ENCODE measurements at regions not wholly inside any gene's neighbourhood (a gene's known extent, or its start where the extent isn't known, plus 50 kb on each side); places are given as distances from the start of the nearest gene placed in this dataset.
"Not testable (repeated sequence)": the region's sequence is repeated elsewhere in the genome, so short reads cannot be mapped to it uniquely, and the experiment has no call there.

- DNase-seq (ENCODE audit: low read depth in 2 of 3, low spot score in 1 of 3) = no peak
Observed at GRCh38 chr5:39624890-39625289, 200.1 kb upstream of the DAB2 start.

DNA sequence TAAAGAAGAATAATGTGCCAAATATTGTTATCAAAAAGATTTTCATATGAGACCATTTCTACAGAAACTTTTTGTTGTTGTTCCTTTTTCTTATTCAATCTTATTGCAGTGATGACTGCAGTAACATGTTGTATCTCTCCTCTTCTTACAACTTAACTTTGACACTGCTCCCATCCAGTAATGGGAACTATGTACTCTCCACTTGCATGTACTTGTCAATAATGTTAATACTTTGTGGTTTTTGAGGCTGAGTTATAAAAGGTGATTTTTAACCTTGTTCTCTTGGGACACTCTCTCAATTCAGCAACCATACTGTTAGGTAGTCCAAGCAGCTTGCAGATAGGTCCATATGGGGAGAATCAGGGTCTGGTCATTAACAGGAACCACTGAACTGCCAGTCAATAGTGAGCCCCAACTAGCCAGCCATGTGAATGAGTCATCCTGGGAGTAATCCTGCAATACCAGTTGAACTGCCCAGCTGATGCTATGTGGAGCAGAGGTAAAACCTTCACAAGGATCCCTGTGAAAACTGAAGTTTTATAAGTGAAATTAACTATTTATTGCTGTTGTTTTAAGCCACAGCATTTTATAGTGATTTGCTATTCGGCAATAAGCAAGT, 199.6 kb upstream of the DAB2 start:
- no peak for DNase-seq (ENCODE audit: low read depth in 2 of 3, low spot score in 1 of 3)

DNA sequence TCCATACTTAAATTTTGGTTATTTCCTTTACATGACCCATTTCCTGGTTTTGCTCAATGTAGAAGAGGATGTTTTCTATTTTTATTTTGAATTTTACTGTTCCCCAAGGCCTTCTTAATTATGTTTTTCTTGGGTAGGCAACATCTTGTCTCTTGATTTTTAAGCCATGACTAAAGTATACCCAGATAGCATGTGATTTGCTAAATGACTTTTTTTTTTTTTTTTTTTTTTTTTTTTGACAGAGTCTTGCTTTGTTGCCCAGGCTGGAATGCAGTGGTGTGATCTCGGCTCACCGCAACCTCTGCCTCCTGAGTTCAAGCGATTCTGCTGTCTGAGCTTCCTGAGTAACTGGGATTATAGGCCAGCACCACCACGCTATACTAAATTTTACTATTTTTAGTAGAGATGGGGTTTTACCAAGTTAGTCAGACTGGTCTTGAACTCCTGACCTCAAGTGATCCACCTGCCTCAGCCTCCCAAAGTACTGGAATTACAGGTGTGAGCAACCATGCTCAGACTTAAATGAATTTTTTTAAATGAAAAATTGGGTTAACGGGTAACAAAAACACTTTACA, 198.6 kb upstream of the DAB2 start:
- no peak for DNase-seq (ENCODE audit: low read depth in 2 of 3, low spot score in 1 of 3)

DNA sequence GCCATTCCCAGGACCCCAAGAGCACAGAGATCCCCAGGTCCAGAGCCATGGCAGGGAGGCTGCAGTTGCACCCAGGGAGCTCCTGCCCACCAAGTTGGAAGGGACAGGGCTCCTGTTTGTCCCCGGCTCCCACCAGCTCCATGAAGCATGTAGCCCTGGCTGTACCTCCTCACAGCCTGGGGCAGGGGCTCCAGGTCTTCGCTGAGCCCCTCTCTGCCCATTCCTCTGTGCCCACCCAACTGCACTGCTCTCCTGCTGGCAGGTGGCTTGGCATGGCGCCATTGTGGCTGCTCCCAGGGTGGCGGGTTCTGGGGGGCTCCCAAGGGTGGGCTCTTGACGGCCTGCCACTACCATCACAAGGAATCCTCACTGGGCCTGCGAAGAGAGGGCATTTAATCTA, 197.5 kb upstream of the DAB2 start:
- no peak for DNase-seq (ENCODE audit: low read depth in 2 of 3, low spot score in 1 of 3)

- no peak for DNase-seq (ENCODE audit: low read depth in 2 of 3, low spot score in 1 of 3)
Observed at GRCh38 chr5:39619168-39619818, 194.5 kb upstream of the DAB2 start.

DNA sequence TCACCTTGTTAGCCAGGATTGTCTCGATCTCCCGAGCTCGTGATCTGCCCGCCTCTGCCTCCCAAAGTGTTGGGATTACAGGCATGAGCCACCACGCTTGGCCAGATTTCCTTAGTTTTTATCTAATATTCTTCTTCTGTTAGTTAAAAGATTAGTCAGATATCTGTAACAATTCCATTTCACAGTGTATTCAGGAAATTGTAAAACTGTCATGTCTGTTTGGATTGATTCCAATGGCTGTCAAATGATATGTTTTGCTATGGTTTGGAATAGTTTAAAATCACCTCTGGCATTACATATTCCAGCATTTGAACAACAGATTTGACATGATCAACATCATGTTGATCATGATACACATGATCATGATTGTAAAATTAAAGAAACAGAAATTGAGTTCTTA, 193.6 kb upstream of the DAB2 start:
- DNase-seq (ENCODE audit: low read depth in 2 of 3, low spot score in 1 of 3) = no peak

DNA sequence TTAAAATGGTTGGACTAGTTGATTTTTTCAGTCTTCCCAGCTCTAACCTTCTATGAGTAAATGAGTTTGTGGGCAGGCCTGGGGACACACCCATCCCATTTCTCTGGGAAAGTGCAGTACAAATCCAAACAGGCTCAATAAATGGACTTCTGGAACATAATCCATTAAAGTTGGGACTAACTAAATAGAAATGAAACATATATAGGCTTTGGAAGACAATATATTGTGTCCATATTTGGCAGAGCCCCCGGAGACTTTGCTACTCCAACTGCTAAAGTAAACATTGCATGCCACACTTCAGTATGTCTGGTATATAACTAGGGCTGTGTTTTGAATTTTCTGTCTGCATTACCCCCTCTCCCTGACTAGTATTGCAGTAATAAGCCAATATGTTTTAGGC, 191.4 kb upstream of the DAB2 start:
- DNase-seq (ENCODE audit: low read depth in 2 of 3, low spot score in 1 of 3) = no peak

DNA sequence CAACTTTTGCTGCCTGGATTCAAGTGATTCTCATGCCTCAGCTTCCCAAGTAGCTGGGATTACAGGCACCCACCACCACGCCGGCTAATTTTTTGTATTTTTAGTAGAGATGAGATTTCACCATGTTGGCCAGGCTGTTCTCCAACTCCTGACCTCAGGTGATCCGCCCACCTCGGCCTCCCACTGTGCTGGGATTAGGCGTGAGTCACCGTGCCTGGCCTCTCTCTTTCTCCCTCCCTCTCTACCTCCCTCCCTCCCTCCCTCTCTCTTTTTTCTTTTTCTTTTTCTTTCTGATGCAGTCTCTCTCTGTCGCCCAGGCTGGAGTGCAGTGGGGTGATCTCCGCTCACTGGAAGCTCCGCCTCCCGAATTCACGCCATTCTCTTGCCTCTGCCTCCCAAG, 186.3 kb upstream of the DAB2 start:
- DNase-seq (ENCODE audit: low read depth in 2 of 3, low spot score in 1 of 3) = not testable (repeated sequence)

GRCh38 chr5:39608024-39608423, 183.2 kb upstream of the DAB2 start:
- no peak for DNase-seq (ENCODE audit: low read depth in 2 of 3, low spot score in 1 of 3)

DNA sequence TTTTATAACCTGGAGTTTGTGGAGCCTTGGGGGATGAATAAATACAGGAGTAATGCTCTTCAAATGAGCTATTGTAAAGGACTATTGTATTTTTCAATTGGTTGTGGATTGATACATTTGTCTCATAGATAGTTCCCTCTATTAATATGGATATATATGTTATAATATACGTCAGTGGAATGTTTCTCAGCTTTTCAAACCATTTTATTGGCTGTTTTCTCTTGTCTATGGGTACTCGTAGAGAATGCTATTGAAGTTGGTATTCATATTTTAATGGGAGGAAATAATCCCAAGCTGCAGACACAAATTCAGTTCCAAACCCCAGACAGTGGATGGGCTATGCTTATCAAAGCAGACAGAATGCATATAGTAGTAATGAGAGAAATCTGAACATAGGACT, 181.8 kb upstream of the DAB2 start:
- no peak for DNase-seq (ENCODE audit: low read depth in 2 of 3, low spot score in 1 of 3)

DNA sequence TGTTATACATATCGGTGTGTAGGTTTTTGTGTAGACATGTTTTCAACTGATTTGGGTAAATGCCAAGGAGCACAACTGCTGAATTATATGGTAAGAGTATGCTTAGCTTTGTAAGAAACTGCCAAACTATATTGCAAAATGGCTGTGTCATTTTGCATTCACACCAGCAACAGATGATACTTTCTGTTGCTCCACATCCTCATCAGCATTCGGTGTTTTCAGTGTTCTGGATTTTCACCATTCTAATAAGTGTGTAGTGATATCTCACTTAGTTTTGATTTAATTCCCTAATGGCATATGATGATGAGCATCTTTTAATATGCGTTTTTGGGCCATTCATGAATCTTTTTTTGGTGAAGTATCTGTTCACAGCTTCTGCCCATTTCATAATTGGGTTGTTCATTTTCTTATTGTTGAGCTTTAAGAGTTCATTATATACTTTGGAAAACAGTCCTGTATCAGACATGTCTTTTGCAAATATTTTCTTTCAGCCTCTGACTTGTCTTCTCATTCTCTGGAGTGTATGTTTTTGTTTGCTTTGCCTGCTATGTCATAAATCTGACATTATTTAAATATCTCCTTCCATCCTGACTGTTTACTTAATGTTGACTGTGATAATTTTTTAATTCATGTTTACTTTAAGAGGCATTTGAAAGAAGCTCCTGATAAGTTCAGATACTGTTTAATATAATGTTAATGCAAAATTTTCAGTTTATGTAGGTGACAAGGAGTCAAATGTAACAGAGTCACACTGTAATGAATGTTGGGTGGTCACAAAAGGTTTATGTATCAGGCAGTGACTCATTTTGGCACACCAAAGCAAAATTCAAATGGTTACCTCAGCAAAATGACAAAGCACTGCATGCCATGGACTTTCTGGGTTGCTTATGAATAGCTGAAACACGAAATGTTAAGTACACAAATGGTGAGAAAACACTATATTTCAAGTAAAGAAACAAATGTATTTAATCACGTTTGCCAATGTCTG, 181.1 kb upstream of the DAB2 start:
- DNase-seq (ENCODE audit: low read depth in 2 of 3, low spot score in 1 of 3) = no peak

- DNase-seq (ENCODE audit: low read depth in 2 of 3, low spot score in 1 of 3) = no peak
Observed at GRCh38 chr5:39605145-39605544, 180.4 kb upstream of the DAB2 start.

- no peak for DNase-seq (ENCODE audit: low read depth in 2 of 3, low spot score in 1 of 3)
Observed at GRCh38 chr5:39604491-39604890, 179.7 kb upstream of the DAB2 start.

DNA sequence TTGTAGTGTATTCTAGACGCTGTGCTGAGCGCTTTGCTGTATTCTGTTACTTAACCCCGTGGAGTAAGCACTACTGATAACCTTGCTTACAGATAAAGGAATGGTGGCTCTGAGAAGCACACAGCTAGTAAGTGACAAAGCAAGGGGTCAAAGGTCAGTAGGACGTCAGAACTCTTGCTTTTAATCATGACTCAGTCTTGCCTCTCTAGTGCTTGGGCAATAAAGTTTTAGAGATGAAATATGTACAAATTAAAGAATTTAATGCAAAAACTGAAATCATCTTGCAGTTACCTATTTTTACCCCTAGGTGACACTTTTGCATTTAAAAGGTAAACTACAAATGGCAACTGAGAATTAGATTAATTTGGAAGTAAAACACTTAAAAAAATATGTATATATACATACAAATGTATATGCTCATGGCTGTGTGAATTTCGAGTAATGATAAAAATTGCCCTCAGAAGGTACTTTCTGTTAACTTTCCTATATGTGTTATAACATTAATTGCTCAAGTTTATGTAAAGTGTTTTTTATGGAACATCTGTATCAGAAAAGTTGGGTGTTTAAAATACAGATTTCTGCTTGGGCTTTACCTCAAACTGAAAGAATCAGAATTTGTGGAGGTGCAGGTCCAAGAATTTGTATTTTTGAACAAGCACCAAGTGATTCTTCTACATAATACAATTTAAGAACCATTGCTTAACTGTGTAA, 175.1 kb upstream of the DAB2 start:
- DNase-seq (ENCODE audit: low read depth in 2 of 3, low spot score in 1 of 3) = no peak

GRCh38 chr5:39598661-39599248, 174.0 kb upstream of the DAB2 start:
- no peak for DNase-seq (ENCODE audit: low read depth in 2 of 3, low spot score in 1 of 3)

- DNase-seq (ENCODE audit: low read depth in 2 of 3, low spot score in 1 of 3) = no peak
Observed at GRCh38 chr5:39588179-39588578, 163.4 kb upstream of the DAB2 start.

DNA sequence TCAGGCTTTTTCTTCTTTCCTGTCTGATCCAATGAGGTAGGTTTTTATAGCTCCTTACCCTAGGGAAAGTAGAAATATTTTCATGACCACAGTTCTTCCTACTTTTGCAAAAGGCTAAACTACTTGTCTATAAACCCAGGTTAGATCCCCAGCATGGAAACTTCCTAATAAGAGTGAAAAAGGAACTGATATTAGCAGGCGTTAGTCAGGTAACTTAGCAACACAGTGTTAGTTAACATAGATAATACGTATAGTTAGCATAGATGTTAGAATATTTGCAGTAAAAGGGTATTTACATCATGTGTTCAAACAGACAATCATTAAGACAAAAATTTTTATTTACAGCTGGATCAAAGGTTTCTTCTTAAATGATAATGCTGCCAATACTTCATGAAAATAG, 162.9 kb upstream of the DAB2 start:
- DNase-seq (ENCODE audit: low read depth in 2 of 3, low spot score in 1 of 3) = no peak

DNA sequence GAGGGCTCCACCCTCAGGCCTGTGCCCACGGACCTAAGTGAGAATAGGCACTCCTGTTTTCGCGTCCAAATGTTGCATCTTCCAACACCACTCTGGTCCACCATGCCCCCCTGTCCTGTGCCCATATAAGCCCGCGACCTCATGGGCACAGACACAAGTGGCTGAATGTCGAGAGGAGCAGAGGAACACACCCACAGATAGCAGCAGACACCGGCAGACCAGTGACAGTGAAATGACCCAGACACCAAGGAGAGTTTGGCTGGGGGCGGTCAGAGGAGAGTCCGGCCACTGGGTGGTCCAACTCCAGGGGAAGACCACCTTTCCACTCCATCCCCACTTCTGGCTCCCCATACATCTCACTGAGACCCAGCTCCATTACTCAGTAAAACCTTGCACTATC, 161.4 kb upstream of the DAB2 start:
- no peak for DNase-seq (ENCODE audit: low read depth in 2 of 3, low spot score in 1 of 3)

DNA sequence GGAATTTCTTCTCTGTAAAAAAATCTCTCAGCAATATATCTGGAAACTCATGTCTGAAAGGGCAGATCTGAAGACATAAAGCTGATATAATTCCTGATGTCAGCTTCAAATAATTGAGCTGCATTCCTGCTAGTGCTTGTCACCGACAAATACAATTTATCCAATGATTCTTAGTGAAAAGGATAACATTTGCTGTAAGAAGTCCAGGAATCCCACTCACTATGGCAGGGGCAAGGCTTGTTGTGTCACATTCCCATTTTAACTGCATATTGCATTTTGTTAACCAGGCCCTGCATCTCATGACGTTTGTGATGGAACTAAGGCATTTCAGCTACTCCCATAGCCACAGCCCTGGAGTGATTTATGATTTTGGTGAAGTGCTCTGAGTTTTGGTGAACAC, 160.1 kb upstream of the DAB2 start:
- DNase-seq (ENCODE audit: low read depth in 2 of 3, low spot score in 1 of 3) = no peak

DNA sequence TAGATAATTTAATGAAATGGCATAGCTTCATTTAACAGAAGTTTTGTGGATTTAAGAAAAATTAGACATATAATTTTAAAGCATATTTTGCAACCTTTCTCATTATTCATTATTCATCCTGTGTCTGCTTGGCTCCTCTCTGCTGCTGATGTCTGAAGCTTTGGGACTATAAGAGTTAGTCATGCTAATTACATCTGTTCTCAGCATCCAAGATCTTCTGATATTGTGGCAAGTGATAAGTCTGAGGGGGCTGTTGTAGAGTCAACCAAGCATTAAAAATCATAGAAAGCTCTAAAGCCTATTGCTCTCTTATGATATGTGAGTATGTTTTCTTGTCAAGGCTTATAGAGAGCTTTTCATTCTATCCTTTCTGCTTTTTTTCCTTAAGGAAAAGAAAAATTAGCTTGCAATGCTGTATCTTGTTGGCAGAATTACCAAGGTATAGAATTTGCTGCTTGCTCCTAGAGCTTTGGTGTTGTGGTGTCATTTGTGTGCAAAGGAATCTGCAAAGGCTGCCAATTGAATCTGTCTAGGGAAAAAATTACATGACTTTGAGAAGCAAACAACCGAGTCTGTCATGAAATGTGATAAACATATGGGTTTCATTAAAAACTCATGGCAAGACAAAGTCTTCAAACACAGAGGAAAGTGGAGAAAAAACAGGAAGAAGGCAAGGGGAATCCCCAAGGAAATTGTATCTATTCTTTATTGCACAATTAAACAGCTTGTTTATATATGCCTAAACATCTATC, 156.1 kb upstream of the DAB2 start:
- no peak for DNase-seq (ENCODE audit: low read depth in 2 of 3, low spot score in 1 of 3)
